ENCODE measurements at regions not wholly inside any gene's neighbourhood (a gene's known extent, or its start where the extent isn't known, plus 50 kb on each side); places are given as distances from the start of the nearest gene placed in this dataset.

DNA sequence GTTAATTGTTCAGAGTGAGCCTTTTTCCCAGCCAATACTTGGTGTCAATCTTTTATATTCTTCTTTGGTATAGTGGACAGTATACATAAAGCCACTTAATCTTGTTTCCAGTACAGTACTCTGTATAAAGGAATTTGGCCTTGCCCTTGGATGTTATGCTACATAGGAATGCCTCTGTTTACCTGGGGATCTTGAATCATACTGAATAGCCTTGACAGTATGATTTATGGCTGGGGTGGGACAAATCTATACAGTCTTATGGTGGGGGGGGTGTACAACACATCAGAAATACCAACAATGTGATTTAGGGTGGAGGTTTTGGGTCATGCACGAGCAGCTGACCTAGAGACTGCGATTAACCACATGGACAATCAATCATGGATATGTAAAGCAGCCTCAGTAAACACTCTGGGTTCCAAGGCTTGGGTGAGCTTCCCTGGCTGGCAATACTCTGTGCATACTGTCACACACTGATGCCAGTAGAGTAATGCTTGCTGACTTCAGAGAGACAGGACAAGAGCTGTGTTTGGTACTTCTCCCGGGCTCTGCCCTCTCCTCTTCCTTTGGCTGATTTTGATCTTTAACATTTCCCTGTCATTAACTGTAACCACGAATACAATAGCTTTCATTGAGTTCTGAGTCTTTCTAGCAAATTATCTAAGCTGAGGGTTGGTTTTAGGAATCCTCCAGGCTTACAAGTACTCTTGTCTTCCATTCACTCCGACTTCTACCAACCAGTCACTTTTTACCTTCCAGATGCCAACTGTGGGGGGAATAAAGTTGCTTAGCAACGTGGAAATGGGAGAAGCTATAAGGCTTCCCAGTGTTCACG is 84.6 kb downstream of the IARS1 start:
- Histone ChIP-seq H3K27ac (ENCODE audit: low read depth, low read length) (no peak overlapping the region), H2AFZ (ENCODE audit: low read length) (no peak overlapping the region), H3K4me1 (replicated peaks in 1 of 4; ENCODE audit: control insufficient read depth in 3 of 4, insufficient read depth in 4 of 4, low read length in 3 of 4) (peaks cover 0 to under 1% (median under 1%) of the 10 kb centered on the region in 4 experiments; a peak in 2 of 7 replicates), H3K27me3 (replicated peaks in 1 of 4; ENCODE audit: control insufficient read depth in 3 of 4, extremely low read depth in 1 of 4, insufficient read depth in 3 of 4, low read length in 3 of 4) (no peaks in the 10 kb centered on the region), H3K36me3 (ENCODE audit: control insufficient read depth in 2 of 4, insufficient read depth in 4 of 4, low read length in 3 of 4) (peaks cover 25 to 55% (median 41%) of the 10 kb centered on the region in 4 experiments), H3K79me2 (ENCODE audit: control insufficient read depth in 1 of 2, insufficient read depth in 2 of 2, low read length in 2 of 2) (peaks cover 0 to 8% of the 10 kb centered on the region in 2 experiments; a peak in 1 of 4 replicates), H4K20me1 (replicated peaks in 1 of 2; ENCODE audit: control insufficient read depth in 1 of 2, insufficient read depth in 2 of 2, low read length in 2 of 2) (no peaks in the 10 kb centered on the region), H2BK15ac (ENCODE audit: low read length) (no peak overlapping the region), H3K4me2 (ENCODE audit: insufficient read depth in 1 of 2, low read depth in 2 of 2, low read length in 2 of 2) (no peak overlapping the region), H3K4ac (replicated peaks; ENCODE audit: insufficient read length, low read depth, low read length) (no peak overlapping the region), H3K18ac (ENCODE audit: extremely low read depth, low read length) (no peak overlapping the region), H4K8ac (ENCODE audit: extremely low read depth, insufficient read depth, low read length) (no peak overlapping the region), H2BK12ac (ENCODE audit: low read depth, low read length) (no peak overlapping the region), H2BK120ac (replicated peaks; ENCODE audit: low read depth, low read length) (no peak overlapping the region), H2BK5ac (ENCODE audit: low read depth, low read length) (no peak overlapping the region), H3K79me1 (ENCODE audit: low read depth, low read length) (no peaks in the 10 kb centered on the region), H3K23ac (ENCODE audit: insufficient read length) (no peak overlapping the region), H2AK5ac (ENCODE audit: low read depth, low read length) (no peak overlapping the region), H3K4me3 (ENCODE audit: extremely low read depth in 1 of 4, insufficient read depth in 2 of 4, low read depth in 3 of 4, low read length in 4 of 4) (no peak overlapping the region), H4K91ac (replicated peaks; ENCODE audit: insufficient read length, low read length) (no peak overlapping the region), H2BK20ac (ENCODE audit: low read length) (no peak overlapping the region; the same call in 1 of the 2 replicates), H3K14ac (ENCODE audit: insufficient read length) (no peak overlapping the region), H3K9ac (replicated peaks in 1 of 4; ENCODE audit: extremely low read depth in 1 of 4, low read depth in 3 of 4, low read length in 3 of 4) (no peak overlapping the region), H4K5ac (ENCODE audit: insufficient read length, low read depth, low read length) (no peak overlapping the region), H3K56ac (replicated peaks; ENCODE audit: insufficient read length, low read depth, low read length) (no peak overlapping the region), H3K9me3 (ENCODE audit: insufficient read depth in 2 of 2, low read depth in 1 of 2, low read length in 1 of 2) (no peaks in the 10 kb centered on the region), H3K23me2 (ENCODE audit: low read depth, low read length) (no peaks in the 10 kb centered on the region)
- ChIA-PET POLR2A (ENCODE audit: partially characterized antibody) (interaction anchor here (0.8 to 1.4 kb wide), 3 partner anchors 8 to 62 kb away, joined by 3 read pairs; no protein-coding TSS in a partner anchor), CTCF (ENCODE audit: partially characterized antibody) (interaction anchor here (1.2 to 1.5 kb wide), 4 partner anchors 33 to 84 kb away, joined by 4 to 9 read pairs (median 6); no protein-coding TSS in a partner anchor)
- DNase-seq (ENCODE audit: low read depth in 1 of 2, low spot score in 2 of 2) (no peak), FAIRE-seq (no peak)
- 95% methylated on average over 7 of the region's 7 CpGs; no CpG with 5 or more reads in 1 of the 2 experiments for WGBS, 2 experiments (ENCODE audit: extremely low coverage in 1 of 2, insufficient coverage in 1 of 2, insufficient read length in 1 of 2, insufficient replicate concordance in 2 of 2, low coverage in 1 of 2, low lambda C conversion rate in 2 of 2, missing lambda C conversion rate in 1 of 2)
- TF ChIP-seq SP2 (IDR thresholded peaks at IDR 0.05; ENCODE audit: low read length) (no peak), RBBP5 (IDR thresholded peaks at IDR 0.05; ENCODE audit: borderline replicate concordance, low read depth, low read length) (no peak), EGR1 (IDR thresholded peaks at IDR 0.05; ENCODE audit: borderline replicate concordance, low read depth, low read length) (no peak), JUN (IDR thresholded peaks at IDR 0.05; ENCODE audit: low read depth, low read length) (no peak), MAFK (IDR thresholded peaks at IDR 0.05; ENCODE audit: low read depth, low read length) (no peak), TCF12 (IDR thresholded peaks at IDR 0.05; ENCODE audit: low read depth, low read length) (no peak), BCL11A (IDR thresholded peaks at IDR 0.05; ENCODE audit: low read depth in 2 of 2, low read length in 2 of 2) (no peak), ASH2L (IDR thresholded peaks at IDR 0.05; ENCODE audit: low read length) (no peak), SP4 (IDR thresholded peaks at IDR 0.05; ENCODE audit: low read length) (no peak), YY1 (IDR thresholded peaks at IDR 0.05; ENCODE audit: low read depth, low read length) (no peak)
- TF ChIP-seq, protein P1, sequence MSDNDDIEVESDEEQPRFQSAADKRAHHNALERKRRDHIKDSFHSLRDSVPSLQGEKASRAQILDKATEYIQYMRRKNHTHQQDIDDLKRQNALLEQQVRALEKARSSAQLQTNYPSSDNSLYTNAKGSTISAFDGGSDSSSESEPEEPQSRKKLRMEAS (IDR thresholded peaks at IDR 0.05) = no peak
- TF ChIP-seq, protein P2, sequence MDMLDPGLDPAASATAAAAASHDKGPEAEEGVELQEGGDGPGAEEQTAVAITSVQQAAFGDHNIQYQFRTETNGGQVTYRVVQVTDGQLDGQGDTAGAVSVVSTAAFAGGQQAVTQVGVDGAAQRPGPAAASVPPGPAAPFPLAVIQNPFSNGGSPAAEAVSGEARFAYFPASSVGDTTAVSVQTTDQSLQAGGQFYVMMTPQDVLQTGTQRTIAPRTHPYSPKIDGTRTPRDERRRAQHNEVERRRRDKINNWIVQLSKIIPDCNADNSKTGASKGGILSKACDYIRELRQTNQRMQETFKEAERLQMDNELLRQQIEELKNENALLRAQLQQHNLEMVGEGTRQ (IDR thresholded peaks at IDR 0.05; ENCODE audit: low read length) = no peak

Data from H1 (cell line).